GM19025 (cell line): ENCODE measurements at regions not wholly inside any gene's neighbourhood (a gene's known extent, or its start where the extent isn't known, plus 50 kb on each side); places are given as distances from the start of the nearest gene placed in this dataset.

Source experiments
- ATAC-seq: cut with Tn5 transposase; IDR thresholded peaks from one replicate; pipeline ENCODE4 v1.9.1; 2021; ENCODE audit warnings: mild to moderate bottlenecking, low read depth, moderate library complexity; ENCODE audit not compliant: unreplicated experiment

DNA sequence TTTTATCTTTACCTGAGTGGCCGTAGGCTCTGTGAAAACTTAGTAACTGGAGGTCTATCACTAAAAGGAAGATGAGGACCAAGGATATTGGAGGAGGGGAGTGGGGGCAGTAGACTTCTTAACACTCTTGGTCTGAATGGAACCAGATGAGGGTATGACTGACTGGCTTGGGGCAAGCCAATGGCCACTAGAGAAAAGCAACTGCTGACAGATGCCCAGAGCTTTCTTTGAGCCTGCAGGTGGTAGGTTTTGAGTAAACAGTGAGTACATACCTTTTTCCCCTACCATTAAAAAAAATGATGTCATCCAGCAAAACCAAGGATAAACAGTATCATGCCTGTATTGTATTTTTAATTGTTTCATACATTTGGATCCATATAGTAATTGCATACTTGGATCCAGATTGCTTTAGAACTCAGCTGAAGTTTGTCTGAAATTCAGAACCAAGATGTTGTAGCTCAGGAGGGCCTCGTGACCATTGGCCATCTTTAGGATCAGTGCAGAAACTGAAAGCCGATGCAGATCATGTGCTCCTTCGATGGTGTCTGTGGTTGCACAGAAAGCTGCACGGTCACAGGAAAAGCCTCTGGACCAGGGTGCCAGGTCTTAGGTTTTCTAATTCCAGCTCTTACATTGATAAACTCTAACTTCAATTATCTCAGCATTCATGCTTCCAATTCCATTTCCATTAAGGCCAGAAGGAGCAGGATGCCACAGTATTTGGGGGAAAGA is 131.0 kb downstream of the PDGFRA start:
- ATAC-seq: no peak

DNA sequence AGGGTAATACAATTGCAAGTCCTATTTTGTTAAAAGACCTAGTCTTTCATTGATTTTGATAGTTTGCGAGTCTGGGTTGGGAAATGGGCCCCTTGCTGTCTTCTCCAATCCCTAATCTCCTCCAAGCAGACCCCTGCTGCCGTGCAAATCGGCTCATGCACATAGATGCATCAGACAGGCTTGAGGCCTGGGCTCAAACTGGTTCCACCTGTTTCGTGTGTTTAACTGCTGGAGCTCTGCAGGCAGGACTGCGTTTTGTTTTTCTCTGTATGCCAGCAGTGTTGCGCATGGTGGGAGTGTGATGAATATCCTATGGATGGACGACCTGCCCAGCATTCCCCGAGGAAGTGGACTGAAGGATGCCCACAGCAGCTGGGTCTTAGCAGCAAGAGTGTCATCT is 133.9 kb downstream of the PDGFRA start:
- ATAC-seq: no peak

DNA sequence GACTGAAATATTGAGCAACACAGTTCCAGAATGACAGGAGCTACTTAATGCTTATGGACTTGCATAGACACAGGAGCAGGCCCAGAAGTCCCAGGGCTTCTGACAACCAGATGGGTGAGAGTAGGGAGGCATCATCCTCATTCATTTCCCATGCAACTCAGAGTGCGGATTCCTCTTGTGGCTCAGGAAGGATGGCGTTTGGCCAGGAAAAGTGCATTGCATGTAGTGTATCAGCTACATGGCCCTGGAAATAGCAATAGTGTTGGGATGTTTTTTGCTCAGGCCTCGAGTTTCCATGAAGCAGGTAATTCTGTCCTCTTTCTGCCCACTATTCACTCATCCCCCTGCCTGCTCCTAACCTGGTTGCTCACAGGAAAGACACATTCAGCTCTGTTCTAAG is 136.6 kb downstream of the PDGFRA start:
- ATAC-seq: no peak

GRCh38 chr4:54367059-54367458 is 138.0 kb downstream of the PDGFRA start:
- ATAC-seq: no peak

- ATAC-seq: no peak
These were observed 139.5 kb downstream of the PDGFRA start for GRCh38 chr4:54368281-54369265.

GRCh38 chr4:54371173-54371572 is 142.1 kb downstream of the PDGFRA start:
- no peak for ATAC-seq

DNA sequence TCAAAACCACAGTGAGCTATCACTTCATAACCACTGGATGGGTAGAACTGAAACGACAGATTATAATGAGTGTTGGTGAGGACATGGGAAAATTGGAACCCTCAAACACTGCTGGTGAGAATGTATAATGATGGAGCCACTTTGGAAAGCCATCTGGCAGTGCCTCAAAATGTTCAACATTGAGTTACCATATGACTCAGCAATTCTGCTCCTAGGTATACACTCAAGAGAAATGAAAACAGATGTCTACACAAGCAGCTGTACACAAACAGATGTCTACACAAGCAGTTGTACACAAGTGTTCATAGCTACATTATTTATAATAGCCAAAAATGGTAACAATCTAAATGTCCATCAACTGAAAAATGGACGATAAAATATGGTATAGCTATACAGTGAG is 143.9 kb downstream of the PDGFRA start:
- ATAC-seq: no peak

- ATAC-seq: no peak
These were observed 144.7 kb downstream of the PDGFRA start for GRCh38 chr4:54373718-54374210.

GRCh38 chr4:54378461-54378860 is 149.4 kb downstream of the PDGFRA start:
- ATAC-seq: no peak

DNA sequence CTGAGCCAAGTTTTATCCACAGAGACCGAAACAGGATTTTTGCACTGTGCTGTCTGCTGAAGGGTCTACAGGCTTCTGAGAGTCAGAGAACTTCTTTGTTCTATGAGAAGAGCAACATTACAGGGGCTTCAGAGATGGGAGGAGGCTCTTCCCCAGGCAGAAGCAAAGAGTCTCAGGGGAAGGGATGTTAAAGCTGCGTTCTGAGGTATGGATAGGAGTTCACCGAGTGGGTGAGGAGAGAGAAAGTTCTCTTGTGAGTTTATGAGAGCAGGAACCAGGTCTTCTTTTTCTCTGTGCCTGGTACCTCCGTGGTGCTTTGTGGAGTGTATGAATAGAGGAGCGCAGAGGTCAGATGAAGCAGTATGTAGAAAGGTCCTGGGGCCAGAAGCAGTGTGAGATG is 155.1 kb downstream of the PDGFRA start:
- no peak for ATAC-seq

DNA sequence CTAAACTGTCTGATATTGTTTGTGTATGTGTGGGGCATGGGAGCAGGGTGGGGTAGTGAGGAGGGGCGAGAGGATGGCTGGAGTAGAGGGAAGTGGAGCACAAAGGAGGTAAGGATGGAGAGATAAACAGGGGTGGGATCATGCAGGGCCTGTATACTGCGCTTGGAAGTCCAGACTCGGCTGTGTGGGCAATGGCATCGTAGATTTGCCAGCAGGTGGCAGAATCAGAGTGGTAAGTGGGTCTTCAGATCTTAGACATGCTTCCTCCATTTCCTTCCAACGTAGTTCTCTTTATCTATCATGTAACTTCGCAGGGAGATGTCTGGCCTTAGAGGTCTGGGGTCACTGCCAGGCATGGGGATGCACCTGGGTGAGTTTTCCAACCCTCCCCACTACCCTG is 155.5 kb downstream of the PDGFRA start:
- ATAC-seq: no peak

GRCh38 chr4:54386042-54386669 is 157.1 kb downstream of the PDGFRA start:
- ATAC-seq: no peak

DNA sequence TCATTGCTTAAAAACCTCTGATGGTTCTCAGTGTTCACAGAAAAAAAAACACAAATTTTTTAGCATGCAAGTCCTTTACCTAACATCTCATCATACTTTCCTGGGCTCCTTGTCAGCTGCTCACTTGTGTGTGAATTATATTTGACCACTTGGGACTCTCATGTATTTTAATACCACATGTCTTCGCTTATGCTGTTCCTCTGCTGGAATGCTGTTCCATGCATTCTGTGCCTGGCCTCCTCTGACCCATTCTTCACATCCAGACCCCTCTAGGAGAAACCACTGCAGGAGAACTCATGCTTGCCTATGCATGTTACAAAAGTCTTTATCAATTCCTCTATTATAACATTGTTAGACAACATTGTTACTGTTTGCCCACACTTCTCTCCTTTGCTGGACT is 157.6 kb downstream of the PDGFRA start:
- ATAC-seq: no peak

DNA sequence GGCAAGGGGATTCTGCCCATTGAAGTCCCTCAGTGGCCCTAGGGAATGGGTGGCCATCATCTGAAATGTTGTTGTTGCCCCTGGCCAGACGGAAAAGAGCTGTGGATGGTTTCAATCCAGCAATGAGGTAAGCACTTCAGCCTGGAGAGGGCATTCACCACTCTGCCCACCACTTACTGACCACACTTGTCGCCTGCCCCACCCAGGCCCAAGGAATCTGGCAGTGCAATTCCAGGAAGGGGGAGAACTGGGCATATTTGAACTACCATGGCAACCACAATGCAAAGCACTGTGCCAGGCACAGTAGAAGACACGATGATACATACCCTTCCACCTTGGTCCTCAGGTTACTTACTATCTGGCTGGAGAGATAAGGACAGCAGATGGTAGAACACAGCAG is 161.6 kb downstream of the PDGFRA start:
- ATAC-seq: no peak

DNA sequence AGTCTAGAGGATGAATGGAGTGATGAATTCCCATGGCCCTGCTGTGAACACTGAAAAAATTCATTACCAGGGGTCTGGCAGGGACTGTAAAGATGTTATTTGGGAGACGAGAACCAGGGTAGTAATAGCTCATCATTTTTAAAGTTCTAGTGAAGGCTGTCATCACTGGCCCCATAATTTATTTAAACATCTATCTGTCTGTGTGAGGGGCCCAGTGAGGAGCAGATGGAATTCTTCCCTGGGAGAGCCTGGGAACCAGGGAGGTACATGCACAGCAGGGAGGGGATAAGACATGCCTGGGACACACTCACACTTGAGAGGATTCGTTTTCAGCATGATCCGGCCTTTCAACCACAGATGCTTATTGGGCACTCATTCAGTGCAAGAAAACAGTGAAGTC is 162.0 kb downstream of the PDGFRA start:
- no peak for ATAC-seq

- no peak for ATAC-seq
These were observed 163.4 kb downstream of the PDGFRA start for GRCh38 chr4:54392479-54392878.

GRCh38 chr4:54393243-54393642 is 164.2 kb downstream of the PDGFRA start:
- ATAC-seq: no peak

- no peak for ATAC-seq
These were observed 166.0 kb downstream of the PDGFRA start for GRCh38 chr4:54395013-54395527.

GRCh38 chr4:54400188-54400587 is 171.1 kb downstream of the PDGFRA start:
- ATAC-seq: no peak

DNA sequence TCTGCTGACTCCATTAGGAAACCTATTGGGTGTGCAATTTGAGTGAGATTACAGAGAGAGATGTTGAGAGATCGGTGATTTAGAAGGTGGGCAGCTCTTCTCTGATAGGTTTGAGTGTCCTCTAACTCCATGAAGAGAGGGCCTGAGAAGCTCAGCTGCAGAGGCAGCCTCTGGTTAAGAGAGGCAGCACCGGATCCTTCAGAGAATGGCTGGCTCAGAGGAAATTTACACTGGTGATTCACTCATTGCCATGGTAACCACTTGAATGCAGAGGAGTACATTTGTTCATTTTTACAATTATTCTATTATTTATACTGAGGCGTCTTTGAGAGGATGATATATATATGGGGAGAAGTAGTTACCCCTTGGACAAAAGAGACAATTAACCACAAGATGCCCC is 171.7 kb downstream of the PDGFRA start:
- ATAC-seq: no peak
